GM18868 (cell line): ENCODE measurements at regions not wholly inside any gene's neighbourhood (a gene's known extent, or its start where the extent isn't known, plus 50 kb on each side); places are given as distances from the start of the nearest gene placed in this dataset.
"Not testable (repeated sequence)": the region's sequence is repeated elsewhere in the genome, so short reads cannot be mapped to it uniquely, and the experiment has no call there.

Experiments used
- ATAC-seq: cut with Tn5 transposase; IDR thresholded peaks from one replicate; pipeline ENCODE4 v1.9.1; 2021; ENCODE audit warnings: mild to moderate bottlenecking, moderate library complexity; ENCODE audit not compliant: unreplicated experiment

DNA sequence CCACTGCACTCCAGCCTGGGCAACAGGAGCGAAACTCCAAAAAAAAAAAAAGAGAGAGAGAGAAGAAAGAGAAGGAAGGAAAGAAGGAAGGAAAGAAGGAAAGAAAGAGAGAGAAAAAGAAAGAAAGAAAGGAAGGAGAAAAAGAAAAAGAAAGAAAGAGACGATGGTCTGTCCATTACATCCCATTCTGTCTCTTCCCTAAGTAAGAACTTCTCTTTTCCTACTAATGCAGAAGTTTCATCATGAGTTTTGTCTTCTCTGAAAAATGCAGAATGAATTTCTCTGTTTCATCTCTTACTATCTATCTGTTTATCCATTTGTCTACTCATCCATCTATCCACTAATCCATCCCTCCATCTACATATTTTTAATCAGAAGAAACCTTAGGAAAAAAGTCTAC lies 94.9 kb upstream of the MED13 start:
- ATAC-seq = no peak

DNA sequence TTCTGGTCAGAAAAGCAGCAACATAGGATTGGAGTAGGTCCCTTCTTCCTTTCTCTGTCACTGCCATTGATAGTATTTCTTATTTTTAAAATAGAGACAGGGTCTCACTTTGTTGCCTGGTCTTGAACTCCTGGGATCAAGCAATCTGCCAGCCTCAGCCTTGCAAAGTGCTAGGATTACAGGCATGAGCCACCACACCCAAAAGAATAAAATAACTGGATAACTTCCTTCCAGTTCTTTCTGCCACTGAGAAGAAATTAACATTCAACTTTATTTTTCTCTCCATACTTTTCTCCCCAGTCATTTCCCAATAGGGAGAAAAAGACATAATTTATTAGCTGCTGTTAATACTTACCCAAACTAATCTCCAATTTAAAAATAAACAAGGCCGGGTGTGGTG lies 91.9 kb upstream of the MED13 start:
- ATAC-seq = no peak

GRCh38 chr17:62154909-62155308 lies 89.8 kb upstream of the MED13 start:
- no peak for ATAC-seq

DNA sequence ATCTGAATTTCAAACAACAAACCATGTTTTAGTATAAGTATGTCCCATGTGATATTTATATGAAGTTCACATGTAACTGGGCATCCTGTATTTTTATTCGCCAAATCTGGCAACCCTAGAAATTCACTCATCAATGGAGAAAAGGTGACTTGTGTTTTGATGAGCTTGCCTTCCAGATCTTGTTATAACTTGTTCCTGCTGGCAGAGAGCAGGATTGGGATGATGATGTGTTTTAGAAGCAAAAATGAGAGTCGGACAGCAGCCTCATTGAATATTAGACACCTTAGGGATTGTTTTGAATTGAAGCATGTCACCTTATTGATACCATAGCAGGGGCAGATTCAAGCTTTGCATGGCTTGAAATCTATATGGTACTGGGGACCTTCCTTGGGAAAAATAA lies 85.4 kb upstream of the MED13 start:
- ATAC-seq = no peak

DNA sequence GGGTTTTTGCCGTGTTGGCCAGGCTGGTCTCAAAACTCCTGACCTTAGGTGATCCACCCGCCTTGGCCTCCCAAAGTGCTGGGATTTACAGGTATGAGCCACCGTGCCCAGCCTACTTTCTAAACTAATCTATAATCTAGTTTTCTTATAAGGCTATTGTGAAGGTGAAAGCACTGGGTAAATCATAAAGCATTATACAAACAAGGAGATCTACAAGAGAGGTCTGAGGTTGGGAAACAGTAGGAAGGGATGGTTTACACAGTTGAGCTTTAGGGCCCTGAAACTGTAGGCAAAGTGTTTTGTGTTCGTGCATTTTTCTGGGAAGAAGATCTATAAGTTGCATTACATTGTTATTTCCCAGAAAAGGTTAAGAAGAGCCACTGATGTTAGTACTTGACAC lies 84.9 kb upstream of the MED13 start:
- ATAC-seq = no peak

GRCh38 chr17:62147284-62147683 lies 82.2 kb upstream of the MED13 start:
- no peak for ATAC-seq

GRCh38 chr17:62140836-62141235 lies 75.8 kb upstream of the MED13 start:
- no peak for ATAC-seq

DNA sequence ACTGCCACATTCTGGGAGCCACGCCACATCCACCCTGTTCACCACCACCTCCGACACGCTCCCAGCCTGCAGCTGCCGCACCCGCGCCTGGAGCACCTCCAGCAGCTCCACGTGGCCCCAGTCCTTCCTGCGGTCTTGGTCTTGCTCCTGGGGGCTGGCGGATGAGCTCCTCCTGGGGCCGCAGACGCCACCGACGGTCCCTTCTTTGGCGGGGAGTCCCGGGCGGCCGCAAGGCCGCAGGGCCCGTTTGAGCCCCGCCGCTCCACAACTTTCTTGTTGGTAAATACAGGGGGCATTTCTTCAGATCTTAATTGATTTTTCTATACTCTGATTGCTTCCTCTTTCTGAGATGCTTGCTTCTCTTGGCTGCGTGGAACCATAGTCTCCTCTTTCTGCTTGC lies 75.3 kb upstream of the MED13 start:
- ATAC-seq = no peak

DNA sequence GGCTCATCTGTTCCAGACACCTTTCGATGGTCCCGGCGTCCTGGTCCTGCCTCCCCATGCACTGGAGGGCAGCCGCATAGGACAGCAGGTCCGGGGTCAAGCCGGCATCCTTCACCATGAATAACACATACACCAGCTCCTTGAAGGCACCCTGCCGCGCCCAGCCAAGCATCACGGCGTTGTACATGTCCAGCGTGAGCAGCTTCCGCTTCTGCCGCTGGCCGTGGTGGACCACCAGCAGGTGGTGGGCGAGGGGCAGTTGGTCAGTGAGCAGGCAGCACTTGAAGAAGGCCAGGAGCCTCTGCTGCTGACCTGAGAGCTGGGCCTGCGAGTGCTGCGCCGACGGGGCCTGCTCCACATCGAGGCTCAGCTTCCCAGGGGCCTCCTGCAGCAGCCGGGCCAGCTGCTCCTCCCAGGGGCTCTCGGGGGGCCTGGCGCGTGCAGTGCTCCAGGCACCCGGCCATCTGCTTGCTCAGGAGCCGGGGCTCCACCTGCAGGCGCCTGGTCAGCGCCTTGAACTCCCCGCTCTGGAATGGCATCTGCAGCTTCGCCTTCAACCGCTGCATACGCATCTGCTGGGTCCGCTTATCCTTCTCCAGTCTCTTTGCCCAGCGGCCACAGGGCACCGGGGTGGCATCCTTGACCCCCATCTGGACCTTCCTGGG lies 74.7 kb upstream of the MED13 start:
- not testable (repeated sequence) for ATAC-seq

- no peak for ATAC-seq
These were observed 74.1 kb upstream of the MED13 start for GRCh38 chr17:62139141-62139540.

DNA sequence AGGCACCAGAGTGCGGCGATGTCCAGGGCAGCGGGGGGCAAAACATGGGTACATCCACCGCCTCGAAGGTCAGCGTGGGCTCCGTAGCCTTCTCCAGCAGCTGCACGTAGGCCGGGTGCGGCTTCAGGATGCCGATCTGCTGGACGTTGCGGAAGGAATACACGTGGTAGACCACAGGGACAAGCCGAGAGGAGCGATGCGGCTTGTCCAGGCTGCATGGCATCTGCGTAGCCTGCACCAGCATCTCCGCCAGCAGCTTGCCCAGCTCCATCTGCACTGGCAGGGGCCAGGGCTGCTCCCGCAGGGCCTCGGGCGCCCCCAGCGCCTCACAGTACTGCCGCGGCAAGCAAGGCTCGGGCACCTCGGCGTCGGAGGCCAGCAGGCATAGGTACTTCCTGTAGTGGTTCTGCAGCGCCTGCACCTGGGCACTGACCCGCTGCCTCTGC lies 73.6 kb upstream of the MED13 start:
- ATAC-seq = not testable (repeated sequence)

GRCh38 chr17:62137734-62138624 lies 72.9 kb upstream of the MED13 start:
- ATAC-seq = not testable (repeated sequence)

DNA sequence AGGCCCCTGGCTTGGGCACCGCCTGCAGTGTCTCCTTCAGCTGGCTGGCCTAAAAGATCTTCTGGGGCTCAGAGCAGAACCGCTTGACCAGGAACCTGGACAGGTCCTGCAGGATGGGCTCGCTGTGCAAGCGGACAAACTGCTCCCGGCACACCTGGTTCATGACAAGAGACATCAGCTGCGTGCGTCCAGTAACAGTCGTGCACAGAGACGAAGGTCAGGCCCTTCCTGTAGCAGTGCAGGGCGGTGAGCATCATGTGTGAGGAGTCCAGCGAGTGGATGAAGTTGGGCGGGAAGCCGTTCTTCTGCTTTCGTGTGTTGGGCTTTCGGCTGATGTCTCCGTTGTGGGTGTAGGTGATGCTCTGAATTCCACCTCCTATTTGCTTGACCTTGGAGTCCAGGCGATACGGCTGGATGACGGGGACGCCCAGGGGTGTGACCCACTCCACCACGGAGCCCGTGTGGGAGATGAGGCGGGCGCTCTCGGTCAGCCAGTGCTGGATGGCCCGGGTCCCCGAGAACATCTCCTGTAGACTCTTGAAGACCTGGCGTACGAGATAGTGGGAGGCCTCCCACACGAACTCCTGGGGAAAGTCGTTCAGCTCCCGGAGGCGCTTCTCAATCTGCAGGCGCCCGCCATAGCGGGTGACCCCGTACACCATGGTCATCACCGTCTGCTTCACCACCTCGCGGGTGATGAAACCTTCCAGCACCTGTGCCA lies 72.1 kb upstream of the MED13 start:
- ATAC-seq = not testable (repeated sequence)

- no peak for ATAC-seq
These were observed 70.7 kb upstream of the MED13 start for GRCh38 chr17:62135742-62136141.

GRCh38 chr17:62135096-62135495 lies 70.0 kb upstream of the MED13 start:
- not testable (repeated sequence) for ATAC-seq

DNA sequence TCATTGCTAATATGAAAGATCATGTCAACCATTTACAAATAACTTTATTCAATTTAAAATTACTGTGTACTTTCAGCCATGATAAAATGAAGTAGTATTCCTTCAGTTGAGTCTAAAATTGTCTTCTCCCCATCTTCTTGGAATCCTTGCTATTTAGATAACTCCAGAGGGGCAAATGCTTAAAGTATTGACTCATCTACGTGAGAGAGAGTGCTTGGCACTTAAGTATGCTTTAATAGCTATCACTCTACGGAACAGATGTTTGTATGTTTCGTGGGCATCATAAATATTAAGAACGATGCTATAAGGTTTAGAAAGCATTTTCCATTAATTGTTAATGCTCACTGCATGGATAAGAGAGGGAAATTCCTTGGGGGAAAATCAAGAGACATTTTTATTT lies 69.3 kb upstream of the MED13 start:
- no peak for ATAC-seq

DNA sequence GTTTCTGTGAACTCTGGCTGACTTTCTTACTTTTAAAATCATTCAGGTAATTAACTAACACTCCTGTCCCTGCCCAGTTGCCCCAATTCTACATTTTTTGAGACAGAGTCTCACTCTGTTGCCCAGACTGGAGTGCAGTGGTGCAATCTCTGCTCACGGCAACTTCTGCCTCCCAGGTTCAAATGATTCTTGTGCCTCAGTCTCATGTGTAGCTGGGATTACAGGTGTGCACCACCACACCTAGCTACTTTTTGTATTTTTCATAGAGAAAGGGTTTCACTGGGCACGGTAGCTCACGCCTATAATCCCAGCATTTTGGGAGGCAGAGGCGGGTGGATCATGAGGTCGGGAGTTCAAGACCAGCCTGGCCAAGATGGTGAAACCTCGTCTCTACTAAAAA lies 66.2 kb upstream of the MED13 start:
- not testable (repeated sequence) for ATAC-seq

DNA sequence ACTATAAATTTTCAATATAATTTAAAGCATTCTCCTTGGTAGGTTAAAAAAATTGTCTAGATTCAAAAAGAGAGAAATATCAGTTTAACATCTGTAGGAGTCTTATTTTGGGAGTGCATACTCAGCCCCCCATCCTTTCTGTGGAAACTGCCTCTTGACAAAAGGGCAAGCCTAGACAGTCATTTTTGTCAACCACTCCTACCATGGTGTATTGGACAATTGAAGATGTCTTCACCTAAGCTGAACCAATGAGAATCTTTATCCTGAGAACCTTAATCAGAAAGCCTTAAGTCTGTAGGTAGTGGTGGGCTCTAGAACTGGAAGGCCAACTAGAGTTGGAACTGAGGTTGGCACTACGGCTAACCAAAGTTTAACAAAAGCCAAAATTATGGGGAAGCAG lies 65.7 kb upstream of the MED13 start:
- no peak for ATAC-seq

DNA sequence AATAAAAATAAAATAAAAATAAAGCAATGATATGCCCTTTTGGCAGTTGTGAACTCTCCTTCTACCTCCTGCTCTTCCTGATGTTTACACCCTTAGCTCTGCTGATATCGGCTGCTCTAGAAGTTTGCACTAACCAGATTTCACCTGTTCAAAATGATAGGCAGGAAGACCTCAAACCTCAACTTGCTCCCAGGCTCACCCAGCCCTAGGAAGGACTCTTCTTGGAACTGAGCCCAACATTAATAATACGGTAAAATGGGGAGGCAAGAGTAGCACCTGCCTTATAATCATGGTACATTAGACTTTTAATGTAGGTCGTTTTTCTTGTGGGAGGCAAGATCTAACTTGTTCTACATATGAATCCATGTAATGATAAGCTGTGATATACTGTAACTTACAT lies 61.2 kb upstream of the MED13 start:
- ATAC-seq = no peak

GRCh38 chr17:62125307-62125706 lies 60.2 kb upstream of the MED13 start:
- no peak for ATAC-seq

DNA sequence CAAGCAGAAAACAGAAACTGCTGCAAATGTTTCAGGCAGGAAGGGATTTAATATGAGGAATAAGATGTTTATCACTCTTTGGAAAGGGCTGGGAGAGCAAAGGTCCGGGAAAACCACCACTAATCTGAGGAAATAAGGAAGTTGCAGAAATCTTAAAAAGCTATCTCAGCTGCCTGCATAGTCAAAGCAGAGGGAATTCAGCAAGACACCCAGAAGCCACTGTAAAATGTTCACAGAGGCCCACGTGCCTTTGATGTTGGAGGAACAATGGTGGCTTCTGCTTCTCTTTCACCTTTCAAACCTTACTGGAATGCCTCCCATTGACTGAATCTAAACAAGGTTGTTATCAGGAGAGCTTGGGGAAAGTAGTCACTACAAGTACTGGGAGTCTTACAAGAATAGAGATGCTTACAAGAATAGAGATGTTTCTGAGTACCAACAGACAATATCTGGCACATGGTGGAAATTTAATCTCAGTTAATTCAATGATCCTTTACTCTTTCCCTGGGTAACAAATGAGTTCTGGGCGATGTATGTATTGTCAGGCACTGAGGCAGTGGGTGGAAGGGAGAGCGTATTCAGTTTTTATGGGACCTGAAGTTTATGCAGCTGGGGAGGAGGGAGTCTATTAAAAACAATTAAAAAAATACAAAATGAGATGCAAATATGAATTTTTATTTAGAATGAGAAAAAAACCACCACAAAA lies 56.1 kb upstream of the MED13 start:
- ATAC-seq = no peak
